ENCODE measurements at regions not wholly inside any gene's neighbourhood (a gene's known extent, or its start where the extent isn't known, plus 50 kb on each side); places are given as distances from the start of the nearest gene placed in this dataset.

- no peak overlapping the region for H3K4me3 ChIP-seq (ENCODE audit: low read depth, low read length)
- DNase-seq (ENCODE audit: low read depth), result no peak
- no peak for TF ChIP-seq CTCF (IDR thresholded peaks at IDR 0.05; ENCODE audit: low read depth, low read length, missing control alignments)
These were observed 51.3 kb upstream of the EGFL6 start for GRCh38 chrX:13518126-13518525.

GRCh38 chrX:13515211-13515930, 54.0 kb upstream of the EGFL6 start:
- no peak for TF ChIP-seq CTCF (IDR thresholded peaks at IDR 0.05; ENCODE audit: low read depth, low read length, missing control alignments)
- no peak for DNase-seq (ENCODE audit: low read depth)
- no peak overlapping the region for H3K4me3 ChIP-seq (ENCODE audit: low read depth, low read length)

GRCh38 chrX:13511944-13512330, 57.5 kb upstream of the EGFL6 start:
- no peak for TF ChIP-seq CTCF (IDR thresholded peaks at IDR 0.05; ENCODE audit: low read depth, low read length, missing control alignments)

GRCh38 chrX:13511241-13511943, 58.0 kb upstream of the EGFL6 start:
- DNase-seq (ENCODE audit: low read depth), result no peak
- no peak overlapping the region for H3K4me3 ChIP-seq (ENCODE audit: low read depth, low read length)
- TF ChIP-seq CTCF (IDR thresholded peaks at IDR 0.05; ENCODE audit: low read depth, low read length, missing control alignments), result no peak

More at GRCh38 chrX:13511944-13512330, 57.5 kb upstream of the EGFL6 start:
- H3K4me3 ChIP-seq (ENCODE audit: low read depth, low read length), result no peak overlapping the region
- no peak for DNase-seq (ENCODE audit: low read depth)

- H3K4me3 ChIP-seq (ENCODE audit: low read depth, low read length), result no peak overlapping the region
These were observed 61.5 kb upstream of the EGFL6 start for GRCh38 chrX:13507893-13508292.

GRCh38 chrX:13506574-13506973, 62.8 kb upstream of the EGFL6 start:
- H3K4me3 ChIP-seq (ENCODE audit: low read depth, low read length), result no peak overlapping the region
- peak; percentile 55 for TF ChIP-seq CTCF (IDR thresholded peaks at IDR 0.05; ENCODE audit: low read depth, low read length, missing control alignments)
- DNase-seq (ENCODE audit: low read depth), result no peak

More at GRCh38 chrX:13507893-13508292, 61.5 kb upstream of the EGFL6 start:
- no peak for DNase-seq (ENCODE audit: low read depth)
- no peak for TF ChIP-seq CTCF (IDR thresholded peaks at IDR 0.05; ENCODE audit: low read depth, low read length, missing control alignments)

Measured in GM12864 (cell line).